Esophagus mucosa (tissue), 1 donor: ENCODE measurements at regions not wholly inside any gene's neighbourhood (a gene's known extent, or its start where the extent isn't known, plus 50 kb on each side); places are given as distances from the start of the nearest gene placed in this dataset.
A peak's percentile ranks its signal among the peaks of the same experiment; 100 is the strongest.
"Not testable (repeated sequence)": the region's sequence is repeated elsewhere in the genome, so short reads cannot be mapped to it uniquely, and the experiment has no call there.

ENCODE experiments used
- ATAC-seq: fragments of 200-7000 bp; cut with Tn5 transposase; one replicate; pipeline ENCODE4 v1.9.1; 2020
- donor health status: DM: yes; HTN: yes; CAD: no.

DNA sequence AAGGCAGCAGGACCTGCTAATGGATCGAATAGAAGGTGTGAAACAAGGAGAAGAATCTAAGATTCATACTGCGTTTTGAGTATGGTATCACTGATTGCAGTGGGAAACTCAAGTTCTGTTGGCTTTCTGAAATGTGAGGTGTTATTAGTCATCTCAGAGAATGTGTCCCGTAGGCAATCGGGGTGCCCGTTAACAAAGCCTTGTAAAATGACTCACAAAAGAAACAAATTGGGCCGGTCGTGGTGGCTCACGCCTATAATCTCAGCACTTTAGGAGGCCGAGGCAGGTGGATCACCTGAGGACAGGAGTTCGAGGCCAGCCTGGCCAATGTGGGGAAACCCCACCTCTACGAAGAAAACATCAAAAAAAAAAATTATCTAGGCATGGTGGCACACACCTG, 118.2 kb upstream of the C7orf33 start:
- peak; percentile 74 for ATAC-seq

DNA sequence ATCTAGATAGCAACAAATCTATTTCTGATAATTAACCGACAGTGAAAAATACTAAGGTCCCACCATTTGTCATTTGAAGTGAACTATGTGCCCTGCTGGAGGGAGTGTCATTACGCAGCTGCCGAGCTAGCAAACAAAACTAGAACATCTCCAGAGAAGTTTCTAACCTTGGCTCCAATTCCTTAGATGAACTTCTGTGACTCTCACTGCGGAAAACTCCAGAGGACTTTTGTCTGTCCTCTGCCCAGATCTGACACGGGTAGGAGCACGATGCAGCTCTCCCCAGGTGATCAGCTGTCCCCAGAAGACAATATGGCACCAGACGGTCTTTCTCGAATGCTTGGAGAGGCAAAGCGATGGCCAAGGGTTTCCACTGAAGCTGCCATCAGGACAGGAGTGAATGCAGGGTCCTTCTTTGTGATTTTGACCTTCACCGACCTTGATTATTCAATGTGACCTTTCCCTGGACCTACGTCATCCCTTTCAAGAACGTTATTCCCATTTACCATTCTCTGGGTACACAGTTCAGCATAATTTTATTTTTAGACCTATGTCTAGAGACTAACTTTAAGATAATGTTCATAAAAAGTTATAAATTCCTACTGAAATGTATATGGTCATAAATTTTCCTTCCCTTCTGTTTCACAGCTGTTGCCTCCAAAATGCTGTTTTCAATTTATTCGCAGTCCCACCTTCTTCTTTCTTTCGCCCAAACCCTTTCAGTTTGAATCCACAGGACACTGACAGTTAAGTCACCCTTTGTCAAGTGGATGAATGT, 116.7 kb upstream of the C7orf33 start:
- ATAC-seq, result no peak

DNA sequence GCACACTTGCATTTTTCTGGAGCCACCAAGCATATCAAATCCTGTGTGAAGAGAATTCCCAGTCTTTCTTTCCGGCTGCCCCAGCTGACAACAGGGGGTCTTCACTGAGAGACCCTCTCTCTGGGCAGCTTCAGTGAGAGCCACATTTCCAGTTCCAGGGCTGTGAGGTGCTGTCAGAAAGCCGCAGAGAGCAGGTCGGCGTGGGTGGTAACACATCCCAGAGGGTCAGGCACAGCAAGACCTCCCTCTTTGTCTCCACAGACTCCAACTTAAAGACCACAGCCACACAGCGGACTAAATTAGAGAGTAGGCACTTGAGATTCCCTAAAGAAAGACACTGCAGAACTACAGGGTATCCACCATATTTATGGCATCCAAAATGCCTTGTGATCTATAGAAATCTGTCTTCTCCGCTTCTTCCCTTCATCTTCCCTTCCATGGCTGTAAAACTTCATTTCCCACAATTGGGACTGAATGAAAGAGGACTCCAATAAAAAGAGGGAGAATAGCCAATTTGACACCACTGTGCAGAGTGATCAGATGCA, 116.0 kb upstream of the C7orf33 start:
- ATAC-seq, result no peak

DNA sequence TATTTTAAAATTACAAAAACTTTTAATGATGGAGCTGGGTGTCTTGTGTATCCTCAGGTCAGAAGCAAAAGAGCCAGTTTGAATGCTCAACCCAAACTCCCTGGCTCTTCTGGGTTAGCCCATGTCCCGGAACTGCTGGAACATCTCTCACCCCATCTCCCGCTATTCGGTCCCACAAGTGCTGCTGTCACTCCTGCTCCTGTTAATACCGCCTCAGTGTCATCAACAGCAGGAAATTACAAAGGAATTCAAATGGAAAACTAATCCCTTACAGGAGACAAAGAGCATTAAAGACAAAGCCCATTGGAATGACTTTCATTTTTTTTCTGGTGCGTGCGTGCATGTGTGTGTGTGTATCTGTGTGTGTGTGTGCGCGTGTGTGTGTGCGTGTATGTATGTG, 112.0 kb upstream of the C7orf33 start:
- no peak for ATAC-seq

DNA sequence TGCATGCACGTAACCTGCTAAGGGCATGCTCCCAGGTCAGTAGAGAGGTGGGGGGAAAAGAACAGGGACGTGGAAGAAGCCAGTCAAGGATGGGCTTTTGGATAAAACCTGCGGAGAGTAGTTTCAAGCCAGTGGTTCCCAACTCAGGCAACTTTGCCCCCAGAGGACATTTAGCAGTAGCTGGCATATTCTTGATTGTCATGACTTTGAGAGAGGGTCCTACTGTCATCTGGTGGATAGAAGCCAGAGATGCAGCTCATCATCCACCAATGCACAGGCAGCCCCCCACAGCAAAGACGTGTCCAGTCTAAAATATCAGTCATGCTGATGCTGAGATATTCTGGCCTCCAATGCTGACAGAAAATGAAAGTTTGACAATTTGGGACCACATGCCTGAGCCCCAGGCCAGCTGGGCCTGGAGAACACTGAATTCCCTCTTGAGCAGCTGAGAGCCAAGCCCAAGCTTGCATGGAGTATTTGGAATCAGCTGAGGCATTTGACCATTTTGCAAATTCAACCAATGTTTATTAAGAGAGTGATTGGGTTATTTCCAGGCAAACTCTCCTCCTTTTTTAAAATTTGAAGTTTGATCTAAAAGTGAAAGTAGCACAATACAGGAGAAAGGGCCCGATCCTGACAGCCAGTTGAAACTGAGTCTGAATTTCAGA, 110.0 kb upstream of the C7orf33 start:
- ATAC-seq, result no peak

DNA sequence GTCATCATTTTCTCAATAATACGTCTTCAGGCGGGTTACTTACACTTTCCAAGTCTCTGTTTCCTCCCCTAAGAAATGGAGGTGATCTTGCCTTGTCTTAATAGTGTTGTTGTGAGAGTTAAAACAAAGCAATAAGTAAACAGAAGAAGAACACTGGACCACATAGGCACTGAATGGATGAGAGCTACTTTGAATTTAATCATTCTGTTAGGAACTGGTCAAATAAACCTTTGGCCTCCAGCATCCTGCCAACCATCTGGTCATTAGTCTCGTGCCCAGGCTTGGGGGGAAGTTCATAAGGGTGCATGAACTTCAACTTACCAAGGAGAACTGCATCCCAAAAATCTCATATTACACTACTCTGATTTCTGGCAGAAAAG, 109.4 kb upstream of the C7orf33 start:
- no peak for ATAC-seq

DNA sequence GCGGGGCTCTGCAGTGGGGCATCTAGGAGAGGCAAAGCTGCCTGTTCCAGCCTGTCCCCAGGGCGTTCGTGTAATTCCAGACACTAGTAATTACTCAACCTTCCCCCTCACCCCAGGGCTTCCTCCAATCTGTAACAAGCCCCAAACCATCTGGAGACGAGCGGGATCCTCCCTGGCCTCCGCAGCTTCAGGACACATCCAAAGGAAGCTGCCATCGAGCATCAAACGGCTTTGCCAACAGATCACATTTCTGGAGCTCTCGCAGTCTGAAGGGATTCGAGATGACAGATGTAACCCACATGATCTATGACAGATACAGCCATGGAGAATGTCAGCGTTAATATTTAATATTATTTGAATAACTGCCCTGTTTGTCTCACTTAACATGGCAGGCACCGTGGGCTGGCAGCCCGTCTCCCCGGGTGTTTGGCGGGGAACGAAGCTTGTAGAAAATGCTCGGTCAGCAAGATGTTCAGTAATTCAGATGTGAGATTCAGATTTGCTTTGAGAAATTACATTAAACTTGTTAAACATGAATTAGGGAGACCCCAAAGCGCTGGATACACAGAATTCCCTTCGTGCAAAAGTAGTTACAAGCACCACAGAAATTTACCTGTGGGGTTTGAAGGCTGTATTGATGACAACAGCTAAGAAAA, 108.5 kb upstream of the C7orf33 start:
- ATAC-seq, result no peak

DNA sequence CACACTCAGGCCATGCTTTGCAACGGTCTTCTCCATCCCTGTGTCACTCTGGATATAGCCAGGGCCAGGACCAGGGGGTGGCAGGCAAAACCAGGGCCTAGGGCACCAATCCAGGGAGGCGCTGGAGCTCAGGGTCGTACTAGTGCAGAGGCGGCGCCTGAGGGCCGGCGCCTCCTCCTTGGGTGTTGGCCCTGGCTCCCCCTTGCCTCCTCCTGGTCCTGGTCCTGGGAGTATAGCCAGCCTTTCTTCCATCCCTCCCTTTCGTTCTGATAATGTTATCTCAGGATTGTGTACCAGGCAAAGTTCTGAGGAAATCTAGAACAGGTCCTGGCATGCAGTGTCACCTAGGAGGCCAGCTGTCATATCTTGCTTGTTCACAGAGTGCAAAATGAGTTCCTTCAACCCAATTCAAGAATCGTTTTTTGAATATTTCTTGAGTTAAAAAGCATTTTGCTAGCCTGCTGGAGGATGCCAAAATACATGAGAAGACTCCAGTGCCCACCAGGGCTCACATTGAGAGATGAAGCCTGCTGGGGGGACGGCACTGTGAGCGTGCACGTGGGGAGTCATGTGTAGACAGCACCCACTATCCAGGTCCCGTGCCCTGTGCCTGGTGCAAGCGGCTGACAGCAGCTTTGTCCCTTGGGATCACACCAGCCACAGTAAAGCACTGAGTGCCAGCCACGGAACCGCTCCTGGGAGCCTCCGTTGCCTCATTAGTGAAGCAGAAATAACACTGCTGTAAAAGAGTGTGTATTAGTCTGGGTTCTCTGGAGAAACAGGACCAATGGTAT, 106.9 kb upstream of the C7orf33 start:
- ATAC-seq, result no peak

DNA sequence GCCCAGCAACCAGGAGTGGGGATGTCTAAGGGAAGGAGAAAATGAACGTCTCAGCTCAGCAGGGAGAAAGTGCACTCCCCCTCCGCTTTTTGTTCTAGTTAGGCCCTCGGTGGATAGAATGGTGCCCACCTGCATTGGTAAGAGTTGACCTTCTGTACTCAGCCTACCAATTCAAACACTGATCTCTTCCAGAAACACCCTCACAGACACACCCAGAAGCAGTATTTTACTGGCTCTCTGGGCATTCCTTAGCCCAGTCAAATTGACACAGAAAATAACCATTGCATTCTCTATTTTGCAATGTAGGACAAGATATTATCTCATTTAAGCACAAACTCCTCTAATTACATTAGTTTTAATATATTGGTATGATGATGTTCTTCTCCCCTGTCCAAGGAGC, 106.1 kb upstream of the C7orf33 start:
- ATAC-seq, result no peak

DNA sequence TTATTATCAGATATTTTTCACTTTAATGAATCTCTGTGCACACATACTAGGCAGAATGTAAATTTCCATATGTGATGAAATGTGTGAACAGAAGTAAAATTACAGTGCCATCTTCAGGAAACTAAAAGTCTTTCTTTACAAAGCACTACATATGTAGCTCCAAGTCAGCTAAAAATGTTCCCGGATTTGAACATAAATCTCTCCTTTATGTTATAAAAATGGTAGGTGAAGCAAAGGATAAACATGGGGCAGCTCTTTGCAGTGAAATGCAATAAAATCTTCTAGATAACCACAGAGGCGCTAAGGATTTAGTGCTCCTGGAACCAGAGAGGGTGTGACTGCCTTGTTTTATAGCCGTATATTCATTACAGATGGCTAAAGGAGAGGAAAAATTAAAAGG, 104.9 kb upstream of the C7orf33 start:
- ATAC-seq, result no peak

DNA sequence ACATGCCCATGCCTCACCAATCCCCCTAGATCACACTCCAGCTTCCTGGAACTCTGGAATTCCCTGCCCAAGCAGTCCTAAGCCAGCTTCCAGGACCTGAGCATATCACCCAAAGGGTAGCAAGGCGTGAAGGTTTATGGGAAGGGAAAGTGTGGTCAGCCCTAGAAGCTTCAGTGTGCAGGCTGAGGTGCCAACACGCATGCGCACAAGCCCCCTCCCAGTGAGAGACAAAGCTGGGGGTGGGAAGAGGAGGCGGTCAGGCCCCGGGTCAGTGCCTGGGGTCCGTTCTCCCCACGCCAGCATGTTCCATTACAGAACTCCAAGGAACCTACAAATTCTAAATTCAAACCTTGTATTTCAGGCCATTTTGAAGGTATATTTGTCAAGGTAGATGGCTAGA, 103.6 kb upstream of the C7orf33 start:
- no peak for ATAC-seq

DNA sequence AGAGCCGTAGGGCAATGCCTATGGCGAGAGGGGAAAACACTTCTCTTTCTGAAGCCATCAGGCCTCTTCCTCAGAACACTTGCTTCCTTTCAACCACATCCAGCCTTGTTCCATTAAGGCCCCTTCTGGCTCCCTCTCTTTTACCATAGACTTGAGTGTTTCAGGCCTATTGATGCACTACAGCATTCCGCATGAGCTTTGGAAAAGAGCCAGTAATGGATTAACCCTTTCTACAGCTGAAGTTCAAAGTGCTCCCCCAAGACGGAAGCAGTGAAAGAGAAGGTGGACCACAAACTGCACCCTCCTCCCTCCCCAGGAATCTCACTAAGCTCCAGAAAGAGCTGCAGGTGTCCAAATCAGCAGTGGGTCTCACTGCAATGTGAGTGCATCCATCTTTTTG, 102.7 kb upstream of the C7orf33 start:
- ATAC-seq, result no peak

DNA sequence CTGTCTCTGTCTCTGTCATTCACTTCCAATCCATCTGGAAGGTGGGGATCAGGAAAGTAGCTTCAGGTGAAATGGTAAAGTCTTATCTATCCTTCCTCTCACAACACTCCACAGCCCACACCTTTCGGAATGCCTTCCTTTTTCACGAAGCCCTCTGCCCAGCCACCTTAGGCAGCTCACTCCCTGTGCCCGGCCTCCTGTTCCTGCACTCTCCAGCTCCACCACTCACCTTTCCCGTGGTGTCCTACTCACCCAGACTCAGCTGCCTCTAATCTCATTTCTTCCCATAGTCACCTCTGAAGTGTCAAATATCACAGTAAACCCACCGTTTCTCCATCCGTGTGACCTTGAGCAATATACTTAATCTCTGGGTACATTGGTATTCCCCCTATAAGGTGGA, 100.9 kb upstream of the C7orf33 start:
- ATAC-seq, result no peak

DNA sequence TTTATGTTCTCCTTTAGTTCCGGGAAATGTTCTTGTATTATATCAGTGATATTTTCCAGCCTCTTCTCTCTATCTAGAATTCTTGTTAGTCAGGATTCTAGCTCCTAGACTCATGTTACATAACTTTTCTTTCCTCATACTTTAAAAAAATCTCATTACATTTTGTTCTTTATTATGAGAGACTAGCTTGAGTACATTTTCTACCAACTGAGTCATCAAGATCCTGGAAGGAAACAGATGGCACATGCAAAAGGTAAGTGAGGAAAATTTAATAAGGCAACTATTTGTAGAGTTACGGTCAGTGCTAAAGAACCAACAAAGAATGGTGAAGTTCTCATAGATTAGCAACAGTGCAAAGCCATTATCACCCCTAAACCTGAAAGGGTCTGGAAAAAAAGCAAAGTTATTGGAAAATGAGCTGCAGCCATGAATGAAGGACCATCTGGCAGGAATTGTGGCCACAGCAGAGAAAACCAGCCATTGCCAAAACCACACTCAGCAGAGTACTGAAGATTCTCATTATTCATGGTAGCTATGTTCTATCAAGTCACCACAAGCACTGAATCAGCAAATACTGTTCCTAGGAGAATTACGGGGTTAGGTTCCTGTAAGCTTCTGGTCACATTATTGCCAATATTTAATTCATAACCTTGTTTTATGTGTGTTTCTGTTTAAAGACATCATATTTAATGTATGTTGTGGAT, 98.3 kb upstream of the C7orf33 start:
- ATAC-seq, result peak; percentile 42

DNA sequence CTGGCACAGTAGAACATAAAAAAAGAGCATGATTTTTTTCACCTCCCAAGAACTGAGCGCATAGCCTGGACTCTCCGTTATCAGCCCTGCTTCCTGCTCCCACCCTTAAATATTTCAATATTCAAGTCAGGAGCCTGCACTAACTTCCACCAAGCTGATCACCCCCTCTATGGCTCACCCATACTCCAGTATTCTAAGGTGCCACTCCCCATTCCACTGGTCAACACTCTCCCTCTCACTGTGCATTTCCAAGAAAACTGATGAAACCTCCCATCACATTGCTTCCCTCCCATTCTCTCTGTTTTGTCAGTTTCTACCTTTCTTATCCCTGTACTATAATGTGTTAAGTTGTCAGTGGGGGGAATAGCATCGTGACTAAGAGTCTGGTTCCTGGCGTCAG, 95.0 kb upstream of the C7orf33 start:
- no peak for ATAC-seq

DNA sequence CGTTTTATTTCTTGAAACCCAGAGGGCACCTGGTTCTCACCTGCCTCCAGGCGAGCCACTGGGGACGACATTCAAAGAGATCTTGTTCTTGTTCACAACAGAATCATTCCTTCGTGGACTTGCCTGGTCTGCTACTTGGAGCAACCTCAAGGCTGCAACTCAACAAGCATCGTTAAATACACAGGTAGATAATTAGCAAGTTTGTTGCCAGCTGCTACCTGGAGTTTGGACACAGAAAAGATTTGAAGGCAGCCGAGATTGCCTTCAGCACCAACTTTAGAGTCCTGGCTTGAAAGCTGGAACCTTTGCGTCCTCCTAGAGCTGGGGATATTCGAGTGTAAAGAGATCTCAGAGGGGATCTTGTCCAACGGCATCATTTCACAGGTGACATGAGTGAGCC, 89.6 kb upstream of the C7orf33 start:
- ATAC-seq, result no peak

DNA sequence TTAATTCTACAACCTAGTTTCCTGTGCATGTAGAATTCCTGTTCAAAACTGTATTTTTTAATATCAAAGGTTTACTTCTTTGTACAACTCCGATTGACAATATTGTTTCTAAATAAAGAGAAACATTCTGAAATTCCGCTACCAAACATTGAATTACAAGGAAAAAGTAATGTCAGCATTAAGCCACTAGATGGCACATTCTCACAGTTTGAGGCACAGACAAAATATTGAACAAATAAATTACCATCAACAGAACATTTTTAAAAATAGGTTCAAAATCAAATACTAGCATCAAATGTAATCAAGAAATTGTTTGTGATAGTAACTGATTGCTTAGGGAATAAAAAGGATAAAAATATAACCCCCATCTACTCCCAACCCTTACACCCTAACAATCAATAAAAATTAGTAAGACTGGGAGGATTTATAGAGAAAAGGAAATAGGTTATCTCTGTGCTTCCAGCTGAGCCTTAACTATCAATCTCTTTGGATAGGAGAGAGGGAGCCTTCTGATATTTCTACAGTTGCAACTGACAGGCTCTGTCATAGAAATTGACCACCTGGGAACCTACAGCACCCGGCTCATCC, 86.6 kb upstream of the C7orf33 start:
- no peak for ATAC-seq

DNA sequence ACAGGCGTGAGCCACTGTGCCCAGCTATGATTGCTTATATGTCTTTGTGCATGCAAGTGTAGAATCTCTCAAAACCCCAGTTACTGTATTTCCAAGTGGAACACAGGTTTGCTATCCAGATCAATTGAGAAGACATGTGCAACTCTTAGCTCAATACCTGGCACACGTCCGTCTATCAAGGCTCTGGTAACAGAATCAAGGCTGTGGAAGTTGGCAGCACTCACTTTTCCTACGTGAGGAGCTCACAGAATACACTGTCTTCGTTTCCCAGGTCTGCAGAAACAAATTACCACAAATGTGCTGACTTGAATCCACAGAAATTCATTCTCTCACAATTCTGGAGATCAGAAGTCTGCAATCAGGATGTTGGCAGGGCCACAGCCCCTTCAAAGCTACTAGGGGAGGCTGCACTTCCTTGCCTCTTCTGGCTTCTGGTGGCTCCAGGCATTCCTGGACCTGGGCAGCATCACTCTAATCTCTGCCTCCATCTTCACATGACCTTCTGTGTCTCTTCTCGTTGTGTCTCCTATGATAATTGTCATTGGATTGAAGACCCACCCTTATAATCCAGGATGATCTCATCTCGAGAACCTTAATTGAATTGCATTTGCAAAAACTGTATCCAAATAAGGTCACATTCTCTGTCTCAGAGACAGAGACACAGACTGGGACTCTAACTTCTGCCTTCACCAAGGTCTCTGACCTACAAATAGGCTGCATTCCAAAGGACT, 84.8 kb upstream of the C7orf33 start:
- no peak for ATAC-seq

DNA sequence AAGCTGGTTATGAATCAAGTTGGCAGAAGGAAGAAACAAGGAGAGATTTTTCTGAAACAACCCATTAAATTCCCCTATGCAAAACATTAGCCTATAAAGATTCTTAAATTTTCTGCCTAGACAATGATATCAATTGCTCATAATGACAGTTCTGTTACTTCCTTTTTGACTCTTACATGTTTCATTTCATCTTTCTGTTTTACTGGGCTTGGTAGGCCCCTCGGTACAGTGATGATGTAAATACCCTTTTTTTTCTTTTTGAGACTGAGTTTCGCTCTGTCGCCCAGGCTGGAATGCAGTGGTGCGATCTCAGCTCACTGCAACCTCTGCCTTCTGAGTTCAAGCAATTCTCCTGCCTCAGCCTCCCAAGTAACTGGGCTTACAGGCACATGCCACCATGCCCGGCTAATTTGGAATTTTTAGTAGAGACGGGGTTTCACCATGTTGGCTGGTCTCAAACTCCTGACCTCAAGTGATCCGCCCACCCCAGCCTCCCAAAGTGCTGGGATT, 83.4 kb upstream of the C7orf33 start:
- not testable (repeated sequence) for ATAC-seq

DNA sequence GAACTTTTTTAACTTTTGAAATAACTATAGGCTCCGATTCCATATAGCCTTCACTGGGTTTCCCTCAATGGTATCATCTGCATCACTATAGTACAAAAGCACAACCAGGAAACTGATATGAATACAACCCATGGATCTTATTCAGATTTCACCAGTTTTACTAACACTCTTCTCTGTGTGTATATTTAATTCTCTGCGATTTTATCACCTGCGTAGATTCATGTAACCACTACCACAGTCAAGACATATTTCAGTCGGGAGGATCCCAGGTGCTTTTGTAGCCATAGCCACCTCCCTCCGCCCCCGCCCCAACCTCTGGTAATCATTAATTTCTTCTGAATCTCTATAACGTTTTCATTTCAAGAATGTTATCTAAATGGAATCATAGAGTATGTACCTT, 82.8 kb upstream of the C7orf33 start:
- ATAC-seq, result no peak

DNA sequence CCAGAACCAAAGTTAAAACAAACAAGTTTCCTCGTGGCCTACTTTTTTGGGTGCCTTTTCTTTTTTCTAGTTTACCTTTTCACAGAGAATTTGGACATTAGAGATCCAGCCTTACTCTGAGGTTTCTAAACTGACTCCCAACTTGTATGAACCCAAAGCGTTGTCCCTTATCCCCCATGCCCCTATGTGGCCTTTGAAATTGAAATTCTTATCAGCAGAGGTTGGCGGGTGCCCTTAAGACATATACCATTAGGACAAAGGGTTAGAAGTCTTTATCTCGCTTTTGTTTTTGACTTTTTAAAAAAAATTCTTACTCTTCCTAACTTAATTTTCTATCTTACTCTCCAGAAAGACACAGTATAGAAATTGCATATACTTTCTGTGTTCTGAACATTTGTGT, 76.3 kb upstream of the C7orf33 start:
- ATAC-seq, result no peak
